GM12875 (cell line): ENCODE measurements at regions not wholly inside any gene's neighbourhood (a gene's known extent, or its start where the extent isn't known, plus 50 kb on each side); places are given as distances from the start of the nearest gene placed in this dataset.
A peak's percentile ranks its signal among the peaks of the same experiment; 100 is the strongest.

Experiments used
- H3K4me3 ChIP-seq: one replicate; pipeline ENCODE4 v1.5.1; 2011; ENCODE audit warnings: low read depth, low read length, control low read depth
- CTCF ChIP-seq: IDR thresholded peaks from 2 replicates; pipeline ENCODE4 v1.5.1; 2011; ENCODE audit warnings: low read depth, mild to moderate bottlenecking, control low read depth, inconsistent platforms, low read length, moderate library complexity, borderline replicate concordance; ENCODE audit not compliant: insufficient read depth

GRCh38 chr17:55606488-55606815 lies 95.2 kb upstream of the SMIM36 start:
- no peak for TF ChIP-seq CTCF
- H3K4me3 ChIP-seq: no peak overlapping the region

- TF ChIP-seq CTCF: no peak
- H3K4me3 ChIP-seq: no peak overlapping the region
These were observed 94.6 kb upstream of the SMIM36 start for GRCh38 chr17:55605705-55606487.

GRCh38 chr17:55601874-55602364 lies 90.7 kb upstream of the SMIM36 start:
- no peak overlapping the region for H3K4me3 ChIP-seq
- TF ChIP-seq CTCF: peak; percentile 74

DNA sequence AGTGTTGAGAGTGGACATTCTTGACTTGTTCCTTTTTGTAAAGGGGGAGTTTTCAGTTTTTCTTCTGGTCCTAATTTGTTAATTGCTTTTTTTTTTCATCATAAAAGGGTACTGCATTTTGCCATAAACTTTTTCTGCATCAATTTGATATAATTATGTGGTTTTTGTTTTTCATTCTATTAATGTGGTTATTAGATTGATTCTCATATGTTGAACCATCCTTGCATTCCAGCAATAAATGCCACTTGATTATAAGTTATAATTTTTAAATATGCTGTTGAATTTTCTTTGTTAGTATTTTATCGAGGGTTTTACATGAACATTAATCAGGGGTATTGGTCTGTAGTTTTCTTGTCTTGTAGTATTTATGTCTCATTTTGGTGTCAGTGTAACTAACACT lies 87.2 kb upstream of the SMIM36 start:
- no peak for TF ChIP-seq CTCF

GRCh38 chr17:55588446-55589242 lies 77.4 kb upstream of the SMIM36 start:
- no peak overlapping the region for H3K4me3 ChIP-seq
- no peak for TF ChIP-seq CTCF

More for the DNA sequence above, 87.2 kb upstream of the SMIM36 start:
- no peak overlapping the region for H3K4me3 ChIP-seq

DNA sequence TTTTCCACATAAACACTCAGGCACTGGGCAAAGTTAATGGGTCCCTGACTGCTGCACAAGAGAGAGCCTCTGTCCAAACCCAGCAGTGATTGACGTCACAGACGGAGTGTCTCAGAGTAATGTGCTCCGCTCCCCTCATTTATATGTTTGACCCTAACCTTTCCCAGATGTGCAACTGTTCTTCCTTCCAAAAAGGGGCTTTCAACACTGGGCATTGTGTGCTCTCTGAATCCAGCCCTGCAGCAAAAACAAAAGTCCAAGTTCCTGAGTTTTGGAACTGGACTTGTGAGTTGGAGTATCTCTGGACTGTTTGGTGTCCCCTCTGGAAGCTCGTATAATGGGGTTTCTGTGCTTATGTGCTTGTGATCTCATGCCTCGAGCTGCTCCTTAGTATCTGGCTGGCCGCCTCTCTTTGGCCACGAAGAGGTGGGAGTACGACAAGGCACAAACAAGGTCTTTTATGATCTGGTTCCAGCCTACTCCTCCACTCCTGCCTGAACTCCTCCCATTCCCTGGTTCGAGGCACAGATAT lies 76.4 kb upstream of the SMIM36 start:
- no peak overlapping the region for H3K4me3 ChIP-seq
- TF ChIP-seq CTCF: no peak

DNA sequence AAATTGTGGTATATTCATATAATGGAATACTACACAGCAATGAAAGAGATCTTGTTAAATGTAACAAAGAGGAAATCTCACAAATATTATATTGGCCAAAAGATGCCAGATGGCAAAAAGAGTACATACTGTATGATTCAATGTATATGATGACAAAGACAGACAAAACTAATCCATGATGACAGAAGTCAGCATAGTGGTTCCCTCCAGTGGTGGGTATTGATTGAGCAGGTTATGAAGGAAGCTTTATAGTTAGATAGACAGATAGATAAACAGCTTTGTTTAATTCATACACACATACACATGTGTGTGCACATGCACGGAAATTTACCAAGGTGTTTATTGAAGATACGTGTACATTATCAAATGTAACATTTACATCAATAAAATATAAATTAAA lies 74.4 kb upstream of the SMIM36 start:
- no peak overlapping the region for H3K4me3 ChIP-seq
- no peak for TF ChIP-seq CTCF
